ENCODE measurements at regions not wholly inside any gene's neighbourhood (a gene's known extent, or its start where the extent isn't known, plus 50 kb on each side); places are given as distances from the start of the nearest gene placed in this dataset.

GRCh38 chr4:20616848-20617247 lies 83.4 kb upstream of the PACRGL start:
- Mint-ChIP-seq H3K4me1 (no peaks in the 10 kb centered on the region), H3K36me3 (no peaks in the 10 kb centered on the region), H3K27ac (no peak overlapping the region), H3K9me3 (peaks cover 0 to 4% (median 0%) of the 10 kb centered on the region in 7 donors), H3K27me3 (peaks cover 5% of the 10 kb centered on the region), H3K4me3 (no peak overlapping the region)
- ATAC-seq (ENCODE audit: low read depth in 2 of 2) (no peak), DNase-seq (no peak)
- H3K9me3 ChIP-seq (ENCODE audit: control insufficient read depth in 2 of 2, low read length in 2 of 2): no peaks in the 10 kb centered on the region
- no peaks in the 10 kb centered on the region for H3K36me3 ChIP-seq (ENCODE audit: control insufficient read depth, insufficient read depth, low read length)
- no peaks in the 10 kb centered on the region for H3K4me1 ChIP-seq (ENCODE audit: control insufficient read depth, insufficient read depth, low read length, poor library complexity, severe bottlenecking)
- H3K4me3 ChIP-seq (ENCODE audit: low read depth, low read length): no peak overlapping the region
- no peak overlapping the region for H3K27ac ChIP-seq (ENCODE audit: insufficient read depth, low read length, poor library complexity, severe bottlenecking)
- H3K27me3 ChIP-seq (ENCODE audit: control insufficient read depth, insufficient read depth, low read length): no peaks in the 10 kb centered on the region

GRCh38 chr4:20617678-20618396 lies 82.4 kb upstream of the PACRGL start:
- no peaks in the 10 kb centered on the region for H3K27me3 ChIP-seq (ENCODE audit: control insufficient read depth, insufficient read depth, low read length)
- DNase-seq (no peak), ATAC-seq (ENCODE audit: low read depth in 2 of 2) (no peak)
- Mint-ChIP-seq H3K27me3 (peaks cover 5% of the 10 kb centered on the region), H3K9me3 (peaks cover 0 to 4% (median 0%) of the 10 kb centered on the region in 7 donors), H3K4me1 (no peaks in the 10 kb centered on the region), H3K36me3 (no peaks in the 10 kb centered on the region), H3K27ac (no peak overlapping the region), H3K4me3 (no peak overlapping the region)
- H3K4me3 ChIP-seq (ENCODE audit: low read depth, low read length): no peak overlapping the region
- no peak overlapping the region for H3K27ac ChIP-seq (ENCODE audit: insufficient read depth, low read length, poor library complexity, severe bottlenecking)
- H3K36me3 ChIP-seq (ENCODE audit: control insufficient read depth, insufficient read depth, low read length): no peaks in the 10 kb centered on the region
- H3K4me1 ChIP-seq (ENCODE audit: control insufficient read depth, insufficient read depth, low read length, poor library complexity, severe bottlenecking): no peaks in the 10 kb centered on the region
- H3K9me3 ChIP-seq (ENCODE audit: control insufficient read depth in 2 of 2, low read length in 2 of 2): no peaks in the 10 kb centered on the region

GRCh38 chr4:20618731-20619130 lies 81.5 kb upstream of the PACRGL start:
- H3K27ac Mint-ChIP-seq: peak overlapping the region in 1 of 3 donors; percentile 11
- no peak overlapping the region for H3K4me3 Mint-ChIP-seq
- H3K27me3 Mint-ChIP-seq: peaks cover 5% of the 10 kb centered on the region
- Histone ChIP-seq H3K4me3 (ENCODE audit: low read depth, low read length) (no peak overlapping the region), H3K27me3 (ENCODE audit: control insufficient read depth, insufficient read depth, low read length) (no peaks in the 10 kb centered on the region), H3K36me3 (ENCODE audit: control insufficient read depth, insufficient read depth, low read length) (no peaks in the 10 kb centered on the region), H3K9me3 (ENCODE audit: control insufficient read depth in 2 of 2, low read length in 2 of 2) (no peaks in the 10 kb centered on the region), H3K4me1 (ENCODE audit: control insufficient read depth, insufficient read depth, low read length, poor library complexity, severe bottlenecking) (no peaks in the 10 kb centered on the region), H3K27ac (ENCODE audit: insufficient read depth, low read length, poor library complexity, severe bottlenecking) (no peak overlapping the region)
- DNase-seq (no peak), ATAC-seq (ENCODE audit: low read depth in 2 of 2) (no peak)
- H3K36me3 Mint-ChIP-seq: no peaks in the 10 kb centered on the region
- H3K9me3 Mint-ChIP-seq: peaks cover 0 to 2% (median 0%) of the 10 kb centered on the region in 7 donors
- no peaks in the 10 kb centered on the region for H3K4me1 Mint-ChIP-seq

DNA sequence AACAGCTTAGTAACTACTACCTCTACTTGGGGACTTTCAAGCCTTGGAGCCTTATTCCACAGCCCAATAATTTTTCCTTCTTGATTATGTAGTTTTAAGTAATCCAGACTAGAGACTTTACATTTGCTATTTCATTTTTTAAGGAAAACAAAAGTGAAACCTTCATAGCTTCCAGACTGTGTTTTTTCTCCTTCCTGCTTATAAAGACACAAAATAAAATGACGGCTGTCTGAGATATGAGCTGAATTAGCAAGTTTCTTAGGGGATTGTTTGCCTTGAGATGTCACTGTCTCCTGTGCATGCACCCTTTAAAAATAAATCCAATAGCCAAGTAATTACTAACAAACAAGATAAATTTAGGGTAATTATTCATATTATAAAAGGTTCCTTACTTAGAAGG lies 78.8 kb upstream of the PACRGL start:
- no peaks in the 10 kb centered on the region for H3K9me3 ChIP-seq (ENCODE audit: control insufficient read depth in 2 of 2, low read length in 2 of 2)
- no peak overlapping the region for H3K4me3 ChIP-seq (ENCODE audit: low read depth, low read length)
- H3K27ac ChIP-seq (ENCODE audit: insufficient read depth, low read length, poor library complexity, severe bottlenecking): no peak overlapping the region
- DNase-seq (no peak), ATAC-seq (ENCODE audit: low read depth in 2 of 2) (no peak)
- Mint-ChIP-seq H3K36me3 (no peaks in the 10 kb centered on the region), H3K4me1 (no peaks in the 10 kb centered on the region), H3K9me3 (peaks cover 0 to 4% (median 0%) of the 10 kb centered on the region in 7 donors), H3K27me3 (peaks cover 5% of the 10 kb centered on the region), H3K4me3 (no peak overlapping the region), H3K27ac (no peak overlapping the region)
- no peaks in the 10 kb centered on the region for H3K27me3 ChIP-seq (ENCODE audit: control insufficient read depth, insufficient read depth, low read length)
- no peaks in the 10 kb centered on the region for H3K4me1 ChIP-seq (ENCODE audit: control insufficient read depth, insufficient read depth, low read length, poor library complexity, severe bottlenecking)
- no peaks in the 10 kb centered on the region for H3K36me3 ChIP-seq (ENCODE audit: control insufficient read depth, insufficient read depth, low read length)

DNA sequence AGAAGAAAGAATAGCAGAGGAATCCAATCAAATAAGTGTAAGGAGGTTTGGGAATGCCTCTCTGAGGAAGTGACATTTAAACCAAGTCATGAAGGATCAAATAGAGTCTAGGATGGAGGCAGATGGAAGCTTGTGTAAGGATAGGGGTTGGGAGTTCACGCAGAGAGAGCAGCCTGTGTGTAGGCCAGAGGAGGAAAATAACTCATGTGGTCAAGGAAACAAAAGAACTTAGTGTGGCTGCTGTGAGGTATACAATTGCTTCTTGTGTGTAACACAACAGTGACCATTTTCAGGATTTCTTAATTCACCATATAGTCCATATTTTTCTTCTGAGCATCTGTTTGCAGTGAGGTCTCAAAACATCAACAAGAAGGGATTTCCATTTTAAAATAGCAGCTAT lies 77.6 kb upstream of the PACRGL start:
- no peaks in the 10 kb centered on the region for H3K9me3 ChIP-seq (ENCODE audit: control insufficient read depth in 2 of 2, low read length in 2 of 2)
- no peak overlapping the region for H3K4me3 Mint-ChIP-seq
- no peaks in the 10 kb centered on the region for H3K36me3 Mint-ChIP-seq
- peaks cover 0 to 4% (median 0%) of the 10 kb centered on the region in 7 donors for H3K9me3 Mint-ChIP-seq
- no peak overlapping the region for H3K27ac ChIP-seq (ENCODE audit: insufficient read depth, low read length, poor library complexity, severe bottlenecking)
- H3K27me3 ChIP-seq (ENCODE audit: control insufficient read depth, insufficient read depth, low read length): no peaks in the 10 kb centered on the region
- ATAC-seq (ENCODE audit: low read depth in 2 of 2): no peak
- H3K4me3 ChIP-seq (ENCODE audit: low read depth, low read length): no peak overlapping the region
- H3K4me1 ChIP-seq (ENCODE audit: control insufficient read depth, insufficient read depth, low read length, poor library complexity, severe bottlenecking): no peaks in the 10 kb centered on the region
- H3K36me3 ChIP-seq (ENCODE audit: control insufficient read depth, insufficient read depth, low read length): no peaks in the 10 kb centered on the region
- no peak for DNase-seq
- peaks cover 5% of the 10 kb centered on the region for H3K27me3 Mint-ChIP-seq
- H3K27ac Mint-ChIP-seq: no peak overlapping the region
- H3K4me1 Mint-ChIP-seq: no peaks in the 10 kb centered on the region

DNA sequence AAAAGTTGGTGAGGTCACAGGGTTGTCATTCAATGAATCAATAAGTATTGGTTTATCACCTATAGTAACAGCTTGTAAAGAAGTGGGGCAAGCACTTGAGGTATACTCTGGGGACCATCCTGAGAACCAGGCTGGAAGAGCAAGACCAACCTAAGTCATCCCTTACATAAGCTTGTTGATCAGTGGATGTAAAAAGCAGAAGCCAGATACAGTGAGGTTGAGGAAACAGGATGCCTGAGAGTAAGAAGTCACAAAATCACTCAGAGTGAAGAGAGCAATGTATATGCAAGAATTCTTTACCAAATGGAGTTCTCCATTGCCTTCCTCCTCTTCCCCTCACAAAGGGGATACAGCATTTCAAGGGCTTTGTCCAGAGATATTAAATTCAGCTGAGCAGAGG lies 76.3 kb upstream of the PACRGL start:
- Histone ChIP-seq H3K36me3 (ENCODE audit: control insufficient read depth, insufficient read depth, low read length) (no peaks in the 10 kb centered on the region), H3K4me3 (ENCODE audit: low read depth, low read length) (no peak overlapping the region), H3K27ac (ENCODE audit: insufficient read depth, low read length, poor library complexity, severe bottlenecking) (no peak overlapping the region), H3K27me3 (ENCODE audit: control insufficient read depth, insufficient read depth, low read length) (no peaks in the 10 kb centered on the region), H3K9me3 (ENCODE audit: control insufficient read depth in 2 of 2, low read length in 2 of 2) (no peaks in the 10 kb centered on the region), H3K4me1 (ENCODE audit: control insufficient read depth, insufficient read depth, low read length, poor library complexity, severe bottlenecking) (no peaks in the 10 kb centered on the region)
- ATAC-seq (ENCODE audit: low read depth in 2 of 2): no peak
- Mint-ChIP-seq H3K27me3 (no peaks in the 10 kb centered on the region), H3K9me3 (peaks cover 0 to 4% (median 0%) of the 10 kb centered on the region in 7 donors), H3K4me3 (no peak overlapping the region), H3K36me3 (no peaks in the 10 kb centered on the region), H3K27ac (no peak overlapping the region), H3K4me1 (no peaks in the 10 kb centered on the region)
- DNase-seq: no peak

DNA sequence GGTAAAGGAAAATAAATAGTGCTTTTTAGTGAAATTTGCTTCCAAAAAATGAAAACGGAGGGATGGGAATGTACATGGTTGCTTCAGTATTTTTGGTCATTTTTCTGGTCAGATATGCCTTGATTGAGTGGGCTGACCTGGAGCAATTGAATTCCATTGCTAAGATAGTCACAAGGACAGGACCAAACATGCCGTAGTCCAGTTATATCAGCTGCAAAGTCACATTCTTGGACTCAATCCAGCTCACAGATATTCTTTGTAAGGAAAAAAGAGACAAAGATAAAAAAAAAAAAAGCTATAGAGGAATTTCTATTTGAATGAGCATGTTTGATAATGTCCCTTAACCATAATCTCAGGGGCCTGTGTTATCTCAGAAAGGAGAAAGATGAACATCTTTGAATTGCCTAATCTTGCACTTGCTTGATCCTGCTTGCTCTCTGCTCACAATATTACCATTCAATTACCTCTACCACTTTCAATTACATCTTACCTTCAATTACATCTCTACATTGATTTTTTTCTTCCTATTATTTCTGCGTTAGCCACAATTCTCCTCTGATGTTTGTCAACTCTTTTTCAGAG lies 75.4 kb upstream of the PACRGL start:
- Mint-ChIP-seq H3K36me3 (no peaks in the 10 kb centered on the region), H3K4me1 (no peaks in the 10 kb centered on the region), H3K9me3 (peaks cover 0 to 5% (median 0%) of the 10 kb centered on the region in 7 donors), H3K27me3 (no peaks in the 10 kb centered on the region), H3K27ac (no peak overlapping the region), H3K4me3 (no peak overlapping the region)
- no peaks in the 10 kb centered on the region for H3K4me1 ChIP-seq (ENCODE audit: control insufficient read depth, insufficient read depth, low read length, poor library complexity, severe bottlenecking)
- DNase-seq (no peak), ATAC-seq (ENCODE audit: low read depth in 2 of 2) (no peak)
- no peak overlapping the region for H3K4me3 ChIP-seq (ENCODE audit: low read depth, low read length)
- no peaks in the 10 kb centered on the region for H3K36me3 ChIP-seq (ENCODE audit: control insufficient read depth, insufficient read depth, low read length)
- H3K27ac ChIP-seq (ENCODE audit: insufficient read depth, low read length, poor library complexity, severe bottlenecking): no peak overlapping the region
- no peaks in the 10 kb centered on the region for H3K9me3 ChIP-seq (ENCODE audit: control insufficient read depth in 2 of 2, low read length in 2 of 2)
- no peaks in the 10 kb centered on the region for H3K27me3 ChIP-seq (ENCODE audit: control insufficient read depth, insufficient read depth, low read length)

DNA sequence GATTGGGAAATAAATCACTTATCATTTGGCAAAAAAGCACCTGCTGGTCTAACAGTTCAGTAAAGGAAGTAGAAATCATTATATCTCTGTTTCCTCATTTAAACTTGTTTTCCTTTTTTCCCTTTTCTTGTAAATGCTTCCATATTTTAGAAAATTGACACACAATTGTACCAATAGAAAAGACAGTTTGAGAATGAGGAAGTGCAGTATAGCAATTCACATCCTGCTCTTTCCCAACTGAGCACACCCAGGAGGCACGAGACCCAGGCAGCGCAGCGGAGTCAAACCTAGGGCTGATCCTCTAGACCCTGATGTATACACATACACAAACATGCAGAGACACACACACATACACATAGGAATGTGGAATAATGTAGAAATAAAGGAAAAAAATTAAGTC lies 74.8 kb upstream of the PACRGL start:
- Mint-ChIP-seq H3K36me3 (no peaks in the 10 kb centered on the region), H3K4me1 (no peaks in the 10 kb centered on the region), H3K4me3 (no peak overlapping the region), H3K27me3 (no peaks in the 10 kb centered on the region), H3K9me3 (peaks cover 0 to 5% (median 0%) of the 10 kb centered on the region in 7 donors), H3K27ac (no peak overlapping the region)
- ATAC-seq (ENCODE audit: low read depth in 2 of 2) (no peak), DNase-seq (no peak)
- Histone ChIP-seq H3K4me1 (ENCODE audit: control insufficient read depth, insufficient read depth, low read length, poor library complexity, severe bottlenecking) (no peaks in the 10 kb centered on the region), H3K9me3 (ENCODE audit: control insufficient read depth in 2 of 2, low read length in 2 of 2) (no peaks in the 10 kb centered on the region), H3K36me3 (ENCODE audit: control insufficient read depth, insufficient read depth, low read length) (no peaks in the 10 kb centered on the region), H3K4me3 (ENCODE audit: low read depth, low read length) (no peak overlapping the region), H3K27ac (ENCODE audit: insufficient read depth, low read length, poor library complexity, severe bottlenecking) (no peak overlapping the region), H3K27me3 (ENCODE audit: control insufficient read depth, insufficient read depth, low read length) (no peaks in the 10 kb centered on the region)
